GM12878 (cell line): ENCODE measurements at regions not wholly inside any gene's neighbourhood (a gene's known extent, or its start where the extent isn't known, plus 50 kb on each side); places are given as distances from the start of the nearest gene placed in this dataset.

Experiments used
- ATAC-seq: fragments of 200-7000 bp; cut with Tn5 transposase; 3 replicates; pipeline ENCODE4 v1.9.1; 2020; ENCODE audit warnings: mild to moderate bottlenecking, moderate library complexity
- BruUV-seq: library from RNA; stranded (reverse); fragments of 400-500 nt; replicated peaks from 2 replicates; lab custom pipeline; 2021; lab: Mats Ljungman, UMichigan
- CTCF ChIA-PET: fragments of 300-600 bp; sonication (Branson Sonifier 250); formaldehyde crosslinking; extraction: SDS; loops from one replicate; lab custom pipeline; 2021; ENCODE audit warnings: inconsistent platforms; lab: Yijun Ruan, JAX
- POLR2A ChIA-PET: fragments of 350-600 bp; formaldehyde crosslinking; extraction: SDS; loops from one replicate; lab custom pipeline; 2021; ENCODE audit warnings: inconsistent platforms; lab: Charles Lee
- RAD21 ChIA-PET: fragments of 300-600 bp; sonication (Branson Sonifier 250); formaldehyde crosslinking; loops from one replicate; lab custom pipeline; 2023; ENCODE audit warnings: antibody characterized with exemption; ENCODE audit not compliant: unreplicated experiment; lab: Charles Lee
- SMC1A ChIA-PET: fragments of 300-600 bp; sonication (Branson Sonifier 250); formaldehyde crosslinking; loops from one replicate; lab custom pipeline; 2023; ENCODE audit not compliant: unreplicated experiment, uncharacterized antibody; lab: Charles Lee
- DNase-seq: peaks from one replicate; pipeline ENCODE4 v3.0.0-alpha.2; 2011; ENCODE audit warnings: low read depth, low spot score
- FAIRE-seq: peaks from 3 replicates; lab custom pipeline; 2011; peaks lifted over from hg19 to GRCh38; lab: Jason Lieb, UNC
- H2AFZ ChIP-seq: 2 replicates; pipeline ENCODE4 v1.6.0; 2011; ENCODE audit warnings: low read depth, low read length, control low read depth; ENCODE audit not compliant: control insufficient read depth
- H3K27ac ChIP-seq: 2 replicates; pipeline ENCODE4 v1.5.1; 2011; ENCODE audit warnings: control low read depth; ENCODE audit not compliant: control insufficient read depth, insufficient read depth
- H3K27me3 ChIP-seq, 2 experiments: replicated peaks in 1 of 2; 2 replicates each; pipeline versions ENCODE4 v1.6.0 to v1.6.1; 2011; ENCODE audit warnings: low read length in 1 of 2; ENCODE audit not compliant: control insufficient read depth in 2 of 2, insufficient read depth in 2 of 2
- H3K36me3 ChIP-seq, 2 experiments: 2 replicates each; pipeline ENCODE4 v1.5.1; 2011; ENCODE audit warnings: low read length in 1 of 2; ENCODE audit not compliant: control insufficient read depth in 2 of 2, insufficient read depth in 2 of 2
- H3K4me1 ChIP-seq: 2 replicates; pipeline ENCODE4 v1.6.1; 2011; ENCODE audit warnings: mild to moderate bottlenecking, low read length, moderate library complexity, mixed read lengths; ENCODE audit not compliant: control insufficient read depth, insufficient read depth
- H3K4me2 ChIP-seq: 2 replicates; pipeline ENCODE4 v1.6.0; 2011; ENCODE audit warnings: control low read depth; ENCODE audit not compliant: control insufficient read depth, insufficient read depth
- H3K4me3 ChIP-seq: fragments of 200-600 bp; sonication (generic); 2 replicates; pipeline ENCODE4 v1.5.1; 2016
- H3K79me2 ChIP-seq: 2 replicates; pipeline ENCODE4 v1.6.0; 2011; ENCODE audit warnings: low read length; ENCODE audit not compliant: control insufficient read depth, insufficient read depth
- H3K9ac ChIP-seq: 2 replicates; pipeline ENCODE4 v1.8.0; 2011; ENCODE audit warnings: low read length, control low read depth, mixed read lengths; ENCODE audit not compliant: control insufficient read depth, insufficient read depth
- H3K9me3 ChIP-seq: replicated peaks from 3 replicates; pipeline ENCODE4 v1.5.1; 2011; ENCODE audit warnings: mild to moderate bottlenecking, low read length; ENCODE audit not compliant: control insufficient read depth, insufficient read depth
- H4K20me1 ChIP-seq: 2 replicates; pipeline ENCODE4 v1.6.0; 2011; ENCODE audit not compliant: control insufficient read depth, insufficient read depth
- BACH1 ChIP-seq: fragments of 450-650 bp; IDR thresholded peaks from 2 replicates; pipeline ENCODE4 v1.6.1; 2017; ENCODE audit warnings: mild to moderate bottlenecking, borderline replicate concordance
- BHLHE40 ChIP-seq, 2 experiments: fragments of 450-650 bp in 1 of 2; IDR thresholded peaks; 2 replicates each; pipeline ENCODE4 v1.6.1; 2011 to 2017; ENCODE audit warnings: low read depth in 2 of 2, borderline replicate concordance in 1 of 2, improper control_type of control experiment in 1 of 2, low read length in 1 of 2, mild to moderate bottlenecking in 1 of 2
- CHD1 ChIP-seq: IDR thresholded peaks from 2 replicates; pipeline ENCODE4 v1.6.1; 2012; ENCODE audit warnings: low read depth, low read length, improper control_type of control experiment
- ETV6 ChIP-seq, 2 experiments: fragments of 450-650 bp in 1 of 2; IDR thresholded peaks in 1 of 2; conservative IDR thresholded peaks in 1 of 2; 2 replicates each; pipeline ENCODE4 v1.6.1; 2014; ENCODE audit warnings: antibody characterized with exemption in 1 of 2, borderline replicate concordance in 1 of 2, low read depth in 1 of 2, mild to moderate bottlenecking in 1 of 2, moderate library complexity in 1 of 2
- KAT2A ChIP-seq: conservative IDR thresholded peaks from 2 replicates; pipeline ENCODE4 v1.6.1; 2011; ENCODE audit warnings: low read depth, low read length; ENCODE audit not compliant: control insufficient read depth
- POLR2AphosphoS5 ChIP-seq: IDR thresholded peaks from 2 replicates; pipeline ENCODE4 v1.6.1; 2011; ENCODE audit warnings: mild to moderate bottlenecking, low read length, inconsistent platforms
- RAD21 ChIP-seq: IDR thresholded peaks from 2 replicates; pipeline ENCODE4 v1.6.1; 2011; ENCODE audit warnings: mild to moderate bottlenecking, low read depth, low read length, moderate library complexity; ENCODE audit not compliant: insufficient read depth
- RAD51 ChIP-seq: fragments of 450-650 bp; IDR thresholded peaks from 2 replicates; pipeline ENCODE4 v1.6.1; 2016; ENCODE audit warnings: moderate library complexity, mild to moderate bottlenecking, inconsistent platforms
- SPI1 ChIP-seq: IDR thresholded peaks from 2 replicates; pipeline ENCODE4 v1.6.1; 2011; ENCODE audit warnings: low read depth, mild to moderate bottlenecking, low read length, moderate library complexity, borderline replicate concordance; ENCODE audit not compliant: insufficient read depth
- ZNF274 ChIP-seq: IDR thresholded peaks from one replicate; pipeline ENCODE4 v1.8.0; 2011; ENCODE audit not compliant: insufficient read length, insufficient read depth
- ZNF592 ChIP-seq: fragments of 450-650 bp; IDR thresholded peaks from 2 replicates; pipeline ENCODE4 v1.6.1; 2017; ENCODE audit warnings: mild to moderate bottlenecking, moderate library complexity
- in situ Hi-C: fragments of 300-500 bp; cut with MboI; formaldehyde crosslinking; loops from 9 replicates; pipeline ENCODE4 v1.14.3; 2018; ENCODE audit warnings: mixed read lengths
- intact Hi-C: fragments of 100-400 bp; cut with micrococcal nuclease; formaldehyde crosslinking; loops from one replicate; pipeline ENCODE4 v1.14.2; 2022; ENCODE audit not compliant: unreplicated experiment

DNA sequence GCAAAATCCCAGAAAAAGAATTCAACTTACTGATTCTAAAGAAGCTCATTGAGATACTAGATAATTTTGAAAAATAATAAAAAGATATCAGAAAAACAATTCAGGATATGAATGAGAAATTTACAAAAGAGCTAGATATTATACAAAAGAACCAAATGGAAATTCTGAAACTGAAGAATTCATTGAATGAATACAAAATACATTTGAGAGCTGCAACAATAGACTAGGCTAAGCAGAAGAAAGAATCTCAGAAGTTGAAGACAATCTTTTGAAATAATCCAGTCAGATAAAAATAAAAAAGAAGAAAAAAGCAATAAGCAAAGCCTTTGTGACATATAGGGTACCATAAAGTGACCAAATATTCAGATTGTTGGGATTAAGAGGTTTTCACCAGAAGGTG, 206.0 kb downstream of the CD109 start:
- FAIRE-seq: no peak
- Histone ChIP-seq H3K4me1 (no peaks in the 10 kb centered on the region), H4K20me1 (no peaks in the 10 kb centered on the region), H3K4me2 (no peak overlapping the region), H2AFZ (no peak overlapping the region), H3K27ac (no peak overlapping the region), H3K9ac (no peak overlapping the region), H3K9me3 (no peaks in the 10 kb centered on the region), H3K79me2 (no peaks in the 10 kb centered on the region), H3K27me3 (no peaks in the 10 kb centered on the region)
- ChIA-PET SMC1A (interaction anchor here (0.7 to 0.9 kb wide), 2 partner anchors 9 to 1650 kb away, joined by 3 read pairs; no protein-coding TSS in a partner anchor), CTCF (no interaction called here), POLR2A (no interaction called here)
- no TSS peak for BruUV-seq
- TF ChIP-seq ZNF274 (no peak), ZNF592 (no peak), ETV6 (conservative IDR thresholded peaks at IDR 0.05 in 1 of 2, IDR thresholded peaks at IDR 0.05 in 1 of 2; ENCODE audit: borderline replicate concordance in 1 of 2, low read depth in 1 of 2) (no peak), CHD1 (no peak), SPI1 (no peak), RAD51 (no peak), POLR2AphosphoS5 (no peak), KAT2A (no peak), RAD21 (no peak), BACH1 (no peak), BHLHE40 (IDR thresholded peaks at IDR 0.05; ENCODE audit: borderline replicate concordance in 1 of 2, low read depth in 2 of 2, low read length in 1 of 2) (no peak)
- TF ChIP-seq, all 136 proteins: peak for 0
- intact Hi-C loops (no loop called here), in situ Hi-C loops (no loop called here)
- no peaks in the 10 kb centered on the region for H3K36me3 ChIP-seq
- no peak overlapping the region for H3K4me3 ChIP-seq
- RAD21 ChIA-PET: no interaction called here
- ATAC-seq (no peak), DNase-seq (no peak)
